Neural cell (in vitro differentiated cells): ENCODE measurements at regions not wholly inside any gene's neighbourhood (a gene's known extent, or its start where the extent isn't known, plus 50 kb on each side); places are given as distances from the start of the nearest gene placed in this dataset.

Experiments used
- EP300 ChIP-seq: fragments of 450-650 bp; conservative IDR thresholded peaks from 2 replicates; pipeline ENCODE4 v1.6.1; 2014; ENCODE audit warnings: antibody characterized with exemption, mild to moderate bottlenecking, moderate library complexity; ENCODE audit not compliant: poor library complexity, severe bottlenecking
- POLR2AphosphoS5 ChIP-seq: IDR thresholded peaks from 2 replicates; pipeline ENCODE4 v1.6.1; 2012
- TF ChIP-seq, protein P1 (sequence below): fragments of 450-650 bp; IDR thresholded peaks from 2 replicates; pipeline ENCODE4 v1.5.1; 2014; ENCODE audit warnings: antibody characterized with exemption, mild to moderate bottlenecking, moderate library complexity; ENCODE audit not compliant: poor library complexity, severe bottlenecking

DNA sequence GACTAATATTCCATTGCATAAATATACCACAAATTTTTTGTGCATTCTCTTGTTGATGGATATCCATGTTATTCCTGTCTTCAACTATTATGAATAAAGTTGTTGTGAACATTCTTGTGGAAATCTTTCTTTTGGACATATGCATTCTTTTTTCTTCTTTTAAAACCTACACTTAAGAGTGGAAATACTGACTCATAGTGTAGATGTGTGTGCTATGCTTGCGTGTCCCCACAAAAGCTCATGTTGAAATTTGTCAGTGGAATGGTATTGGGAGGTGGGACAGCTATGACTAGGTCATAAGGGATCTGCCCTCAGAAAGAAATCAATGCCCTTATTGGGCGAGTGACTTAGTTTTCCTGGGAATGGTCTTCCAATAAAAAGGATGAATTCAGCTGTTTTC, 203.6 kb upstream of the PRSS58 start:
- TF ChIP-seq, protein P1, sequence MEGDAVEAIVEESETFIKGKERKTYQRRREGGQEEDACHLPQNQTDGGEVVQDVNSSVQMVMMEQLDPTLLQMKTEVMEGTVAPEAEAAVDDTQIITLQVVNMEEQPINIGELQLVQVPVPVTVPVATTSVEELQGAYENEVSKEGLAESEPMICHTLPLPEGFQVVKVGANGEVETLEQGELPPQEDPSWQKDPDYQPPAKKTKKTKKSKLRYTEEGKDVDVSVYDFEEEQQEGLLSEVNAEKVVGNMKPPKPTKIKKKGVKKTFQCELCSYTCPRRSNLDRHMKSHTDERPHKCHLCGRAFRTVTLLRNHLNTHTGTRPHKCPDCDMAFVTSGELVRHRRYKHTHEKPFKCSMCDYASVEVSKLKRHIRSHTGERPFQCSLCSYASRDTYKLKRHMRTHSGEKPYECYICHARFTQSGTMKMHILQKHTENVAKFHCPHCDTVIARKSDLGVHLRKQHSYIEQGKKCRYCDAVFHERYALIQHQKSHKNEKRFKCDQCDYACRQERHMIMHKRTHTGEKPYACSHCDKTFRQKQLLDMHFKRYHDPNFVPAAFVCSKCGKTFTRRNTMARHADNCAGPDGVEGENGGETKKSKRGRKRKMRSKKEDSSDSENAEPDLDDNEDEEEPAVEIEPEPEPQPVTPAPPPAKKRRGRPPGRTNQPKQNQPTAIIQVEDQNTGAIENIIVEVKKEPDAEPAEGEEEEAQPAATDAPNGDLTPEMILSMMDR: no peak
- TF ChIP-seq POLR2AphosphoS5 (no peak), EP300 (no peak)
